ENCODE measurements at regions not wholly inside any gene's neighbourhood (a gene's known extent, or its start where the extent isn't known, plus 50 kb on each side); places are given as distances from the start of the nearest gene placed in this dataset.

DNA sequence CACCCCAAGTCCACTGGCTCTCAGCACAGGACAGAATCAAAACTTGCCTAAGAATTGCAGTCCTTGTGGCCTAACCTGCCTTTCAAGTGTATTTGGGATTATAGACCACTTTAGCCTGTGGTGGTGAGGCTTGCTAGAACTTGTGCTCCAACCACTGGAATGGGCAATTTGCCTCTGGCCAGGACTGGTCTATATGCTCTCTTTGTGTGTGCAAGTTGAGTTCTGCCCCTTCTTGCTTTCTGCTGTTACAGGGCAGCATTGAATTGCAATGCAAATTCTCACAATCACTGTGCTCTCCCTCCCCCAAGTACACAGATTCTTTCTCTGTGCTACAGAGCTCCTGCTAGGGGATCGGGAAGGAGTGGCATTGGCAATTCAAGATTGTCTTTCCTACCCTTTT lies 233.6 kb upstream of the DIPK2B start:
- no peak for TF ChIP-seq POLR2A (IDR thresholded peaks at IDR 0.05)
- no peak for TF ChIP-seq CTCF (IDR thresholded peaks at IDR 0.05)
